Bronchial epithelial cell (primary cell): ENCODE measurements at regions not wholly inside any gene's neighbourhood (a gene's known extent, or its start where the extent isn't known, plus 50 kb on each side); places are given as distances from the start of the nearest gene placed in this dataset.

ENCODE experiments used
- DNase-seq: peaks from one replicate; pipeline ENCODE4 v3.0.0-alpha.2; 2010; ENCODE audit warnings: low read depth
- FAIRE-seq: peaks from 2 replicates; lab custom pipeline; 2011; peaks lifted over from hg19 to GRCh38; lab: Jason Lieb, UNC
- H3K27me3 ChIP-seq: 2 replicates; pipeline ENCODE4 v1.5.1; 2011; ENCODE audit warnings: low read length; ENCODE audit not compliant: control insufficient read depth, insufficient read depth
- H3K36me3 ChIP-seq: 2 replicates; pipeline ENCODE4 v1.5.1; 2011; ENCODE audit warnings: low read length; ENCODE audit not compliant: control insufficient read depth, insufficient read depth
- H3K4me3 ChIP-seq: 2 replicates; pipeline ENCODE4 v1.5.1; 2011; ENCODE audit warnings: mild to moderate bottlenecking, low read depth, low read length, control low read depth
- CTCF ChIP-seq: IDR thresholded peaks from 2 replicates; pipeline ENCODE4 v1.5.1; 2011; ENCODE audit warnings: mild to moderate bottlenecking, moderate library complexity, low read length, control low read depth, inconsistent platforms; ENCODE audit not compliant: insufficient read depth, severe bottlenecking

GRCh38 chr10:62736168-62736546 lies 68.4 kb upstream of the ADO start:
- no peak for FAIRE-seq
- no peak for DNase-seq
- no peaks in the 10 kb centered on the region for H3K36me3 ChIP-seq
- no peaks in the 10 kb centered on the region for H3K27me3 ChIP-seq
- no peak for TF ChIP-seq CTCF
- H3K4me3 ChIP-seq = no peak overlapping the region

GRCh38 chr10:62738916-62739315 lies 65.6 kb upstream of the ADO start:
- DNase-seq (peak; percentile 86), FAIRE-seq (no peak)
- Histone ChIP-seq H3K36me3 (no peaks in the 10 kb centered on the region), H3K4me3 (no peak overlapping the region), H3K27me3 (no peaks in the 10 kb centered on the region)
- TF ChIP-seq CTCF = no peak

GRCh38 chr10:62740885-62741745 lies 63.4 kb upstream of the ADO start:
- Histone ChIP-seq H3K27me3 (no peaks in the 10 kb centered on the region), H3K36me3 (no peaks in the 10 kb centered on the region), H3K4me3 (no peak overlapping the region)
- TF ChIP-seq CTCF = no peak
- FAIRE-seq = no peak
- no peak for DNase-seq

- no peak for TF ChIP-seq CTCF
- DNase-seq (no peak), FAIRE-seq (no peak)
- Histone ChIP-seq H3K36me3 (no peaks in the 10 kb centered on the region), H3K4me3 (no peak overlapping the region), H3K27me3 (no peaks in the 10 kb centered on the region)
These were observed 62.5 kb upstream of the ADO start for GRCh38 chr10:62741996-62742395.

GRCh38 chr10:62742536-62743061 lies 61.9 kb upstream of the ADO start:
- TF ChIP-seq CTCF = no peak
- DNase-seq = no peak
- Histone ChIP-seq H3K4me3 (no peak overlapping the region), H3K27me3 (no peaks in the 10 kb centered on the region), H3K36me3 (no peaks in the 10 kb centered on the region)
- no peak for FAIRE-seq
